ENCODE measurements at regions not wholly inside any gene's neighbourhood (a gene's known extent, or its start where the extent isn't known, plus 50 kb on each side); places are given as distances from the start of the nearest gene placed in this dataset.

DNA sequence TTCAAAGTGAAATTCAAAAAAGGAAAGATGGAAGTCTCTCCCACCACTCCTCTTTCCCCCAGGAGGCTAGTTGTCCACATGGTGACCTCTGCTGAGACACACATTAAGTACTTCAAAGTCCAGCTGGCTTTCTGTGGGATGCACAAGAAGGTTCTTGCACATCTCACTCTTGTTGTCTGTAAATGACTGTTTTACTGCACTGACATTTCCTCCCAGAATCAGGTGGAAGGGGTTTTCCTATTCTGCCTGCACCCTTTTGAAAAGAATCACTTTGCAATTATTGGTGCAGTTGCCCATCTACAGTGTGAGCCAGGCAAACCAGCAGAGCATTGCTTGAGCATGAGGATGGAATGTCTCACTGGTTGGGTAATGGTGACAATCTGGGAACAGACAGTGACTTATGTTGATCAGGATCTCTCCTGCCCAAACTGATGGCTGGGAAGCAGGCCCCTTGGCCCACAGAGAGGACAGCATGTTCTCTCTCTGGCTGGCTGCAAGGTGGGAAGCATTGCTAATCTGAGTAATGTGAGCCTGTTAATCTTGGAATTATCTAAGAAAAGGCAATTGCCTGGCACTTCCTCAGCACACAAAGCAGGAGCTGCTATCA is 347.7 kb upstream of the SATB1 start:
- H2BK15ac ChIP-seq (ENCODE audit: low read length): no peak overlapping the region
- H2BK20ac ChIP-seq (ENCODE audit: low read length): no peak overlapping the region
- no peaks in the 10 kb centered on the region for H4K20me1 ChIP-seq (replicated peaks in 1 of 2; ENCODE audit: control insufficient read depth in 1 of 2, insufficient read depth in 2 of 2, low read length in 2 of 2)
- H3K4me1 ChIP-seq (replicated peaks in 1 of 4; ENCODE audit: control insufficient read depth in 3 of 4, insufficient read depth in 4 of 4, low read length in 3 of 4): no peaks in the 10 kb centered on the region
- H3K14ac ChIP-seq (ENCODE audit: insufficient read length): no peak overlapping the region
- no peaks in the 10 kb centered on the region for H3K79me2 ChIP-seq (ENCODE audit: control insufficient read depth in 1 of 2, insufficient read depth in 2 of 2, low read length in 2 of 2)
- no peak overlapping the region for H2AK5ac ChIP-seq (ENCODE audit: low read depth, low read length)
- no peak overlapping the region for H3K4me3 ChIP-seq (ENCODE audit: extremely low read depth in 1 of 4, insufficient read depth in 2 of 4, low read depth in 3 of 4, low read length in 4 of 4)
- no peak overlapping the region for H4K91ac ChIP-seq (replicated peaks; ENCODE audit: insufficient read length, low read length)
- H3K27ac ChIP-seq (ENCODE audit: low read depth, low read length): no peak overlapping the region
- H2BK12ac ChIP-seq (ENCODE audit: low read depth, low read length): peak overlapping the region; percentile 19; the same call in 1 of the 2 replicates
- H3K9me3 ChIP-seq (ENCODE audit: insufficient read depth in 2 of 2, low read depth in 1 of 2, low read length in 1 of 2): no peaks in the 10 kb centered on the region
- H3K4ac ChIP-seq (replicated peaks; ENCODE audit: insufficient read length, low read depth, low read length): no peak overlapping the region
- ChIA-PET POLR2A (ENCODE audit: partially characterized antibody) (no interaction called here), CTCF (ENCODE audit: partially characterized antibody) (interaction anchor here (0.6 to 1.5 kb wide), 3 partner anchors 75 to 213 kb away, joined by 3 to 5 read pairs (median 3); no protein-coding TSS in a partner anchor)
- H2BK5ac ChIP-seq (ENCODE audit: low read depth, low read length): no peak overlapping the region
- no peak overlapping the region for H3K56ac ChIP-seq (replicated peaks; ENCODE audit: insufficient read length, low read depth, low read length)
- H2AFZ ChIP-seq (ENCODE audit: low read length): peak overlapping the region; percentile 65; the same call in 1 of the 2 replicates
- no peak overlapping the region for H3K9ac ChIP-seq (replicated peaks in 1 of 4; ENCODE audit: extremely low read depth in 1 of 4, low read depth in 3 of 4, low read length in 3 of 4)
- H3K4me2 ChIP-seq (ENCODE audit: insufficient read depth in 1 of 2, low read depth in 2 of 2, low read length in 2 of 2): no peak overlapping the region
- no peak overlapping the region for H4K5ac ChIP-seq (ENCODE audit: insufficient read length, low read depth, low read length)
- no peaks in the 10 kb centered on the region for H3K23me2 ChIP-seq (ENCODE audit: low read depth, low read length)
- H3K27me3 ChIP-seq (replicated peaks in 1 of 4; ENCODE audit: control insufficient read depth in 3 of 4, extremely low read depth in 1 of 4, insufficient read depth in 3 of 4, low read length in 3 of 4): no peaks in the 10 kb centered on the region
- FAIRE-seq: no peak
- no peak overlapping the region for H3K23ac ChIP-seq (ENCODE audit: insufficient read length)
- H2BK120ac ChIP-seq (replicated peaks; ENCODE audit: low read depth, low read length): no peak overlapping the region
- no peaks in the 10 kb centered on the region for H3K79me1 ChIP-seq (ENCODE audit: low read depth, low read length)
- no peaks in the 10 kb centered on the region for H3K36me3 ChIP-seq (ENCODE audit: control insufficient read depth in 2 of 4, insufficient read depth in 4 of 4, low read length in 3 of 4)
- DNase-seq (ENCODE audit: low read depth in 1 of 2, low spot score in 2 of 2): no peak
- H4K8ac ChIP-seq (ENCODE audit: extremely low read depth, insufficient read depth, low read length): no peak overlapping the region
- H3K18ac ChIP-seq (ENCODE audit: extremely low read depth, low read length): no peak overlapping the region
- no peak for TF ChIP-seq MAFK (IDR thresholded peaks at IDR 0.05; ENCODE audit: low read depth, low read length)
- TF ChIP-seq SIX5 (IDR thresholded peaks at IDR 0.05; ENCODE audit: low read depth, low read length): no peak
- no peak for TF ChIP-seq SRF (IDR thresholded peaks at IDR 0.05; ENCODE audit: low read depth, low read length)
- TF ChIP-seq CBX8 (IDR thresholded peaks at IDR 0.05; ENCODE audit: borderline replicate concordance, low read depth, low read length): no peak
- TF ChIP-seq KDM4A (IDR thresholded peaks at IDR 0.05; ENCODE audit: low read depth, low read length, severe bottlenecking): no peak
- TF ChIP-seq, protein P1, sequence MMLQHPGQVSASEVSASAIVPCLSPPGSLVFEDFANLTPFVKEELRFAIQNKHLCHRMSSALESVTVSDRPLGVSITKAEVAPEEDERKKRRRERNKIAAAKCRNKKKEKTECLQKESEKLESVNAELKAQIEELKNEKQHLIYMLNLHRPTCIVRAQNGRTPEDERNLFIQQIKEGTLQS (IDR thresholded peaks at IDR 0.05; ENCODE audit: insufficient read depth, low read depth, low read length): no peak
- no peak for TF ChIP-seq EZH2 (IDR thresholded peaks at IDR 0.05; ENCODE audit: low read depth, low read length, severe bottlenecking)
- TF ChIP-seq CTBP2 (IDR thresholded peaks at IDR 0.05; ENCODE audit: borderline replicate concordance, insufficient read depth, insufficient read length, low read length): no peak

Data from H1 (cell line).